GM21367 (cell line): ENCODE measurements at regions not wholly inside any gene's neighbourhood (a gene's known extent, or its start where the extent isn't known, plus 50 kb on each side); places are given as distances from the start of the nearest gene placed in this dataset.

Experiments
- ATAC-seq: cut with Tn5 transposase; IDR thresholded peaks from one replicate; pipeline ENCODE4 v1.9.1; 2021; ENCODE audit not compliant: unreplicated experiment

DNA sequence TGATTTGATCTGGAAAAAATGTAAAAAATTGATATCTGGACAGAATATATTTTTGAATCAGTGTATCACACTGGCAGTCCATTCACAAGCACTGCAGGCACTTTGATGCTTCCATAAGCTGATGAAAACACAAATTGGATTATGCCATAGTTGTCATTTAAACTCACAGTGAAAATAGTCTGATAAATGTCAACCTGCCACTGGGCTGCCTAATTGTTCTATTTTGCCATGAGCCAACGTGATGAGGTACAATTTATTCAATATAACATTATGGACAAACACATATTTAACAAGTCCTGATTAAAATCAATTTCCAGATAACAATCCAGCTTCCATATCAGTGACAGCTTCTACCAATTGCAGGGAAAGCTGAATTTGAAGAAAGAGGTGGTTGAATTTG is 1244.9 kb downstream of the EFNB2 start:
- ATAC-seq, result no peak

DNA sequence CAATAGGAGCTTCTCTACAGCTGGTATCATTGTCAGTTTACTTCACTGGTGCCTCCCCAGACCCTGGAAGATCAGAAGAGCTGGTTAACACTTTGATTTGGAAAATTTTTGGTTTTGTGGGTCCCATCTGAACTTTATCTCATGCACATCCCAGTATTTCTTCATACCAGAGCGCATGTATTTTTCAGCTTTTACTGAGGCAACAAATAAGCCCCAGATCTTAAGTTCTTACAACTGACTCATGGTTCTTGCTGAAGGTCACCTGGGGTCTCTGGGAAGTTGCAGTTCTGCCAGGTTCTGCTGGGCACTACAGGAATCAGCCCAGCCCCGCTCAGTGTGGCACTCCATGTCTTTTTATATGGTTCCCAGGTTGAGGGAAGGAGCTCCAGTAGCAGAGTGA is 1249.9 kb downstream of the EFNB2 start:
- ATAC-seq, result no peak

DNA sequence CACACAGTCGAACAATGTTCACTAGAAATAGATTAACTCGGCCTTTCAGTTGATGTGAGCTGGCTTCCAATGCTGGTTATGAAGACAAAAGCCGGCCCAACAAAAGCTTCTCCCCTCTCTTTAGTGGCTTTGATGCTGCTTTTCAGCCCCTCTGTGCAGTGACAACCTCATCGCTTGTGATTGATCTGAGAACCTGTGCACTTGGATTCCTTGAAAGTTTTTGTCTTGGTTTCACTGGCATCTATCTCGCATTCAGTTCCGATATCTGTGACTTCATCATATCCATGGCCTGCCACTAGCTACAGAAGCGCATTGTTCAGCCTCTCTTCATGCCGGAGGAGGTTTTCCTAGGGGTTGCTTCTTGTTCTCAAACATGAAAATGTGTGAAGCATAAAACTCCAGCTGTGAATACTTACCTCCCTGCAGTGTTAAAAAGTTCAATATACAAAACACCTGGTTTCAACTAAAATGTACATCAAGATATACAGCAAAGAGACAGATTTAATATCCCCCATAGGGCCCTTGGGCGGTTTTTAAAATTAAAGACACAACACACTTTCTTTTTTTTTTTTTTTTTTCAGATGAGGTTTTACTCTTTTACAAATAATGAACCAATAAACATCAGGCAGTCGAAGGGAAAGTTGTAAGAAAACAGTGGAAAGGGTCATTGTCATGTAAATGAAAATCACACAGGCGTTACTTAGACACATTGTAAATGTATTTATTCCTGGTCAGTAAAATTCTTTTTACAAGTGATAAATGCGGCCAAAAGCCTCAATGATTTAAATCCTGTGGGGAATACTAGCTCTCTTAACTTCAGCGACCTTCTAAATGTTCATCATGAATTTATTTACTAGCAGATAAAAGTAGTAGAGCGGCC is 1252.8 kb downstream of the EFNB2 start:
- ATAC-seq, result no peak

DNA sequence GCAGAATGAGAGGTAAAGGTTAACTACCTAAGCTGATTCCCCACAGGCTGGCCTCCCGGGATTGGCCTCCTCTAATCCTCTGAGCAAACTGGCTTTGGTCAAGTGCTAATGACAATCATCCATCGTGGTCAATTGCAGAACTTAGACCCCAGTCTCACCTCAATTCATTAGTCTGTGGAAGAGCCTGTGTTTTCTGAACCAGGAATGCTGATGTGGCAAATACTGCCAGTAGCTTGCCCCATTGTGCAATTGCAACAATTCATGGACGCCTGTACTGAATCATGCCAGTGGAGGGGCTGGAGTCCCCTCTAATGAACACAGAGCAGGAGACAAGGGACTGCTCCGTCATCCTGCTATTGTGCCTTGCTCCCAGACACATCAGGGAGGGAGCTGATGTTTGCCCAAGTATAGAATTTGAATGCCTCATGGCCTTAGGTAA is 1256.5 kb downstream of the EFNB2 start:
- ATAC-seq, result no peak

DNA sequence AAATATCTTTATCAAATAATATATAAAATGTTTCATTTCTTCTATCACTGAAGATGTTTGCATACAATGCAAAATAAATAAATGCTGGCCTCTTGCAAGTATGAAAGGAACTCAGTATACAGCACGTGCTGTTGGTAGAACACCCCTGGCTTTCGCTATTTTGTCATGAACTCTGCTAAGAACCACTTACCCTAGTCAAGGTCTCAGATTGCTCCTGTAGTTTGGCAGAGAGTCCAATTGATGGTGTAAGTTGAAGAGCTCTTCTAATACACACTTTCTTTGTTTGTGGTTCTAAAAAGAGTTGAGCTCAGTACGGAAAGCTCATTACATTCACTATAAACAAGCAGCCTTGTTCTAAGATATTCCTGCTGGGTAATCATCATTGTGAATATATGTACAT is 1258.9 kb downstream of the EFNB2 start:
- no peak for ATAC-seq

DNA sequence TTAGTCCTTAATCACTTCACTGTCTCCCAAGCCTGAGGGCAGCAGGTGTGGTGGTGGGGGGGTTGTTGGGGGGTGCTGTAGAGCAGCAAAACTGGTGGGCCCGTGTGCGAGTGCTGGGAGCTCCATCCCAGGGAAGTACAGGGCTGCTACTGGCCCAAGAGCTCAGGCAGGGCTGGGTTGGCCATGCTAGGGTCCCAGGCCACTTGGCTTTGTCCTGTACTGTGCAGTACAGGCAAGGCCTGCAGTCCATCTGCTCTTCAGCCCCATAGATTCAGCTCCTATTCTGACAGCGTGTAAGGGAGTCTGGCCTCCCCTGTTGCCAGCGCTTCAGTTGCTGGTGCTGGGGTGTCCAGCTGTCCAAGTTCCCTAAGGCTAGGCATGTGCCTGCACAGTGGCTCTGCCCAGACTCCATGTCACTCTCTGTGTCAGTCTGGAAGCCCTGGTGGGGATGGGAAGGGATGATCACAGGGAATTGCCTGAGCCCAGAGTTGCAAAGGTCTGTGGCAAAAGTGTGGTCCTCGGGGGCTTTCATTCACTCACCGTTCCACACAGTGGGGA is 1261.7 kb downstream of the EFNB2 start:
- no peak for ATAC-seq

DNA sequence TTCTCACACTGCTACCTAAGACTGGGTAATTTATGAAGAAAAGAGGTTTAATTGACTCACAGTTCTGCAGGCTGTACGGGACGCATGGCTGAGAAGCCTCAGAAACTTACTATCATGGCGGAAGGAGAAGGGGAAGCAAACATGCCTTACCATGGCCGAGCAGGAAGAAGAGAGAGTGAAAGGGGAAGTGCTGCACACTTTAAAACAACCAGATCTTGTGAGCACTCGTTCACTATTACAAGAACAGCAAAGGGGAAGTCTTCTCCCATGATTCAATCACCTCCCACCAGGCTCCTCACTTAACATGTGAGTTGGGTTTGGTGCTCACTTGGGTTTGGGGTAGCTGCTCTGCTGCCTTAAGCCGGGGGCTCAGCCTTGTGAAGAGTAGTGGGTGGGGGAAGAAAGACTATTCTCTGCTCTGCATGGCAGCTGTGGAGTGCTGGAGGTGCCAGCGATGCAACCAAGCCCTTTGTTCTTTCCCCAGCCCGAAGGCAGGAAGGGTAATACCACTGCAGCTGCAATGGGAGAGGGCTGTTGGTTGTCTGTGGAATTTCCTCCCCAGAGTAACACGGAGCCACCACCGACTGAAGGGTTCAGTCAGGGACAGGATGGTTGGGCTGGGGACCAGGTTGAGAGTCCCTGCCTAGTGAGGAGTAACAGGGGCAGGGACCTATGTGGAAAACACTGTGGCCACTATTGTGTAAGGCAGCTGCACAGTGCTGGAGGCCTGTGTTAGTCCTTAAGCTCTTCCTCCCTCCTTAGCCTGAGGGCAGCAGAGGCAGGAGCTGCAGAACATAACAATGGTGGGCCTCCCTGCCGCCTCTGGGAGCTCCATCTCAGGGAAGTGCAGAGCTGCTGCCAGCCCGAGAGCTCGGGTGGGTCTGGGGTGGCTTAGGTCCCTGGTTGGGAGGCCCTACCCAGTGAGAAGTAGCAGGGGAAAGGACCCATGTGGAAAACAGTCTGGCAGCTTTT is 1262.5 kb downstream of the EFNB2 start:
- no peak for ATAC-seq

DNA sequence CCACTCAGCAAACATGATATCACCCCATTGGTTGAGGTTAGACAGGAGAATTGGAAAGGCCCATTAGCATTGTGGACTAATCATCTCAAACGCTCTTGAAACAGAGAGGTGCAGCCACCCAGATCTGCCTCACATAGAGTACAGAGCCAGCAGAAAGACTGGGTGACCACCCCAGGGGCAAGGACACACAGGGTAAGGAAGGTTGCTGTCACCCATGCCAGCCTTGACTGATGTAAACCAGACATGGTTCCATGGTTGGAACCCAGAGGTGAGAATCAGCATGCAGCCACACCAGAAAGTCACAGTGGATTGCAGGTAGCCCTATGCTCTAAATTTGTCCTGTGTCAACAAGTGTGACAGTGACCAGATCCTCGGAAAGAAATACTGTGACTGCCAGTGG is 1268.8 kb downstream of the EFNB2 start:
- no peak for ATAC-seq

DNA sequence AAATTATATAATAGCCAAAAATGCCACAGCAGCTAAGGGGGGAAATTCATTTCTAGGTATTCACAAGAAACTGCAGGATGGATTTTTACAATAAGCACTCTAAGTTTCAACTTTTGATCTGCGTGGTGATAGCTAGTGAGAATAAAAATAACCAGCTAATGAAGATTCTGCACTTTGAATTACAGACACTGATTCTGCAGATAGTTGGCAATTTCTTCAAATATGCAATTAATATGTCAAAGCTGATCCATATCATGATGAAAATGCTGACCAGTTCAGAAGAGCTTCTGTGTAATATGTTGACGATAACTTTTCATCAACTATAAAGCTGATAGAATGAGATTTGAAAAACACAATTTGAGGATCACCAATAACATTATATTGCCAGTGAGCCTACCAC is 1272.9 kb downstream of the EFNB2 start:
- no peak for ATAC-seq

DNA sequence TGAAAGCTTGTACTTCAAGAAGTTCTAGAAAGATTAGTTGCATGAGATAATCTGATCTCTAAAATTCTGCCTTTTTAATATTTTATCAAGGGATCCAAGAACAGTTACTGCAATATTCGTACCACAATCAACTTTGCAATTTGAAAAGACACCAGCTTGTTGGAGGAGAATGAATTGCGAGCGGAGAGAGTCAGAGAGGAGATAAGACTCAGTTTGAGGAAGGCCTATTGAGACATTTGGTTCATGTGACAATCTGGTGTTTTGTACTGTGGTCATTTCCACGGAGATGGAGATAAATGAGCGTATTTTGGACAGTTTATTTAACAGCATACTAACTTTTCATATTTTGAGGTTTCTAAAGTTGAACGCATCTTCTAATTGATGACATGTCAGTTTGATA is 1276.0 kb downstream of the EFNB2 start:
- ATAC-seq, result no peak

DNA sequence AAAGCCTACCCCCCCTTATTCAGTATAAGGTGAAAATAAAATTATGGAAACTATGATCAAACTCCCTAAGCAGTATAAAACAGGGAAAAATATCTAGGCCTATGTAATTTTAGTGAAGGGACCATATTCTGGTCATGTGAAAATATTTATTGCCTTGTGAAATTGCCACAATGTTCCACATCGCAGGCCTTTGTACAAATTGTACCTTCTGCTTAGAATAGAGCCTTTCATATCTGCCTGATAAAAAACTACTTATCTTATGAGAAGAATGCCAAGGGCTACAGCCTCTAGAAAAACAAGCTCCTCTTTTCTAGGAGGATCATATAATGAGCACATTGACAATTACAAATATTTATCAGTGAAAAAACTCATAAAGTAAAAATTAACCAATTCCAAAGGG is 1280.0 kb downstream of the EFNB2 start:
- no peak for ATAC-seq

DNA sequence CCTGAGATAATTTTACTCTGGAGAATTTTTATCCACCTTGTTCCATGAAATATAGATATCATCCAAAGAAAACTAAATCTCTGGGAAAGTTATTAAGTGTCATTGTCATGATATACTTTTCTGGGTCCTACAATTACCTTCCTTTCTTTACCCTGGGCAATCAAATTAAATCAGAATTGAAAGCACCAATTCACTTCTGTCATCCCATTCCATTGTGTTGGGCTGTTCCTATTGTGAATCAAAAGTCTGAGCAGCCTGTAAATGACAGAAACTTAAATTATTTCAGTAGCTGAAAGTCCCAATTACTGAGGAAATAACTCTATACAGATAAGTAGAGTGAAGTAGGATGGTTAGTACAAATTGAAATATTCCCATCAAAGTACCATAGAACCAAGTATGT is 1284.2 kb downstream of the EFNB2 start:
- ATAC-seq, result no peak

DNA sequence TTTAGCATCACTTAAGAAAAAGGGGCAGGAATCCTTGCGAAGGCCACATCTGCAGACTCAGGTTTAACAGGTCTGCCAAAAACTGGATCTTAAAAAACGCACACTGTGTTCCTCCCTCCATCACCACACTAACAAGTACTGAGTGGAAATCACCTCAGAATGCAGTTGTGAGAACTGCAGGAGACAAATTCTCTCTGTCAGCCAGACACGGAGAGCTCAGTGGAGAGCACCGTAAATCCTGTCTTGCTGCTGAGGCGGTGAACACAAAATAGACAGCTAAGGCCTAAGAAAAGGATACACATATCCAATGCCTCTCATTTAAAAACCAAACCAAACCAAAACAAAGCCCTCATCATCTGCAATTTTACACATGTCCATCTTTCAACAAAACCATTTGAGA is 1287.6 kb downstream of the EFNB2 start:
- no peak for ATAC-seq

DNA sequence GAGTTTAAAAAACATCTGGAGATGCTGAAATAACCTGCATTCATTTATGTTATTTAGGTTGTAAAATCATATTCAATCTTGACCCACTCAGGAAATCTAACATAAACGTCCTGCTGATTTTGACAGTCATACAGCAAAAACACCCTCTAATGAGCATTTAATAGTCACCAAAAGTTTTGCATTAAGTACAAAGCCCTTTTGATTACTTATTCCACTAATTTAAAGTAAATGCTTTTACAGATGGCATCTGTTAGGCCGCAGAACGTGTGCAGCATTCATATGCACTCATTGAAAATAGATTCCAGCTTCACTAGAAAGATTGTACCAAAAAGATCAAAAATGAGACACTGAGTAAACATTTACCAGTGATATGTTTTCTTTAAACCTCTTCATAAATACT is 1295.1 kb downstream of the EFNB2 start:
- no peak for ATAC-seq

DNA sequence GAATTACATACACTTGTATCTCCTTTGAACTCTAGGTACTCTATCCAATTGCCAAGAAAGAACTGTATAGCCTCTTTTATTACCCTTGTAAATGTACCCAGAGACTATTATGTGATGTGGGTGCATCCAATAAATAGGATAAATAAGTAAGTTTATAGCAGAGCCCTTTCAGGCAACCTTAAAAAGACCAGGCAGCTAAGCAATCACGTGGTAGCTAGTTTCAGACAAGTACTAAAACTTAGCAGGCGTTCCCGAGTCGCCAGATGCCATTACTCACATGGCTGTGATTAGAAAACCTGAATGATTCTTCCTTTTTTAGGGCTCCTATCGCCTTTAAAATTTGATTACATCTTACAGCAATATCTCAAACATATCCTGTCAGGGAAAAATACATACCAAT is 1303.0 kb downstream of the EFNB2 start:
- ATAC-seq, result no peak

DNA sequence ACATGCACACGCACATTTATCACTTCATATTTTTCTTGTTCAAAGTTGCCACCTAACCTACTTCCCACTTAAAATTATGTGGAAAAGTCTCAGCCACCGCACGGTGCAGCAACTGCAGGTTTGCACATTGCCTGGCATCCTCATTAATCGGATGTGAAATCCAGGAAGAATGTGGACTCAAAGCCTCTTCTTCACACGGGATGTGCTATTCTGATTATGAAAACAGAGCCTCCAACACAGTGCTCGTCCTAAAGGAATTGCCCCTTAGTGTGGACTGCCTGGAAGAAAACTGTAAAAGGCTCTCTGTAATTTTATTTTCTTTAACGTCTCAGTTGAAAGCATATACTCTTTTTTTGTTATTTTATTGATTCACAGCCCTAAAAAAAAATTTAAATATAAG is 1303.5 kb downstream of the EFNB2 start:
- no peak for ATAC-seq

DNA sequence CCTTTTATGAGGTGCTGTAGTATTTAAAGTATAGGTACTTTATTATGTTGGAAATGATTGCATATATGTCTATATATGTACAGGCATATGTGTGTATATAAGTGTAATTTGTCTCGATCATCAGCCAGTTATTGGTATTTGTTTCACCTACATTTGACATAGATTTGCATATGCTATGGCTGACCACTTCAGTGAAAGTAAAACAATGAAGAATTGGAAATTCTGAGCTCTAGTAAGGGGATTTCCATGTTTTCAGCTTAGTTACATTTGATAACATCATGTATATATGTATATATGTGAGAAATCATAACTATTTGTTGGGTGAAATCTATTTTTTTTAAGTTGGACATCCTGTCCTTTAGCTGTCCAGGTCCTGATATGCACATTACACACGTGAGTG is 1303.9 kb downstream of the EFNB2 start:
- no peak for ATAC-seq

DNA sequence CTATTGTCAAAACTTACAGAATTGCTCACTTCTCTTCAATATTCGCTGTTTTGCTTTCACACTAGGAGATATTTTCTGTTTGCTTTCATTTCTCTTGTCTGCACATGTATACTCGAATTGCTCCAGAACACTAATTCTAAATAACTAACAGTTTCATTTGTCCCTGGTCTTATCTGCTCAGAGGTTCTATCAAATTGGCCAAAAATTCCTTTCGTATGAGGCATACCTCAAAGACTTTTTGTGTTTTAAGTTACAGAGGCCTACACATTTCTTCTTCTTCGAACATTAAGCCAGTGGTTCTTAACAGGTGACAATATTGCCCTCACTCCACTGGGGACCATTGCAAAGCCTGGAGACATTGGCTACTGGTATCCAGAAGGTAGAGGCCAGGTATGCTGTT is 1314.6 kb downstream of the EFNB2 start:
- no peak for ATAC-seq

DNA sequence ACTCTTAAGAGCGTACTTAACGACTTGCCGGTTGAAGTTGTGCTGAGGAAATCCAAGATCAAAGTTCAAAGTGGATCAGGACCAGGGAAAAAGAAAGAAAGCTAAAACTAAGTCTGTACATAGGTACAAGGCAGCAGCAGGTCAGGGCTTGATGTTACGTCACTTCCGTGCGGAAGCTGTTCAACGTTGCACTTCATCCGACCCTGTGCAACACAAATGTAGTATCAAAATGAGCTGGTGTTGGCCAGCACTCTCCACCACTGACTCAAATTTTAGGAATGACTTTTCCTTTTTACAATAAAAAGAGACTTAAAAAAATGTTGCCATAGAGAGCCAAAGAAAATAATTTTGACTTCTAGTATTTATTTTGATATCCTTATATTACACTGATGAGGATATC is 1315.4 kb downstream of the EFNB2 start:
- ATAC-seq, result no peak

DNA sequence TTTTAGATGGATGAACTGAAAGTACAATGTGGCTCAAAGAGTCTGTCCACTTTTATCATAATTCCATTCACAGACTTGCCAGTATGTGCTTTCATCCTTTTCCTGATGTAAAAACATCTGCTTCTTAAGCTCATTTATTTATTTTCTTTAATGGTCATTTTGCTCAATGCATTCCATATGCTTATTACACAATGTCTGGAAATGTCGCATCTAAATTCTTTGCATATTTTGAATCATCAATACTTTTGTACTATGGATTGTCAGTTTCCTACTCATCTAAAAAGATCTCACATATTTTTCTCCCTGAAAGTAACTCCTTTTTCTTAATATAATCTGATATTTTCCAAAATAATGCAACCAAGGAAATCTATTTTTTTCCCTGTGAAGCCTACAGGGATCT is 1315.8 kb downstream of the EFNB2 start:
- no peak for ATAC-seq

DNA sequence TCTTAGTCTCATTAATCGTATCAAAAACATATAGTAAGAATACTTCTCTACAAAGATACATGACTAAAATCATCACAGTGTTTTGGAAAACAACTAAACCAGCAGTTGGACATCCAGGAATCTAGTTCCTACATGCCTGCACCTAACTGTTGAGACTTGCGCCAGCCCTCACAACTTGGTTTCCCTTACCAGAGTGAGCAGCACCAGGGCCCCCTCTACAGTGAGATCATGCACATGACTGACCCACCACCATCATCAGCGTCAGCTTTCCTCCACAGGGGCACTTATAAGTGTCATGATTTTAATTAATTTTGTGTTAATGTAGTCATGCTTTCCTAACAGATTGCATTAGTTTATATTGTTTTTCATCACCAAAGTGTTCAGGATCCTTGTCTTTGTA is 1322.0 kb downstream of the EFNB2 start:
- ATAC-seq, result no peak
